Neural progenitor cell (in vitro differentiated cells): ENCODE measurements at regions not wholly inside any gene's neighbourhood (a gene's known extent, or its start where the extent isn't known, plus 50 kb on each side); places are given as distances from the start of the nearest gene placed in this dataset.

Experiments used
- EZH2 ChIP-seq: fragments of 200-600 bp; sonication (generic); IDR thresholded peaks from 2 replicates; pipeline ENCODE4 v1.6.1; 2017; ENCODE audit warnings: antibody characterized with exemption, mild to moderate bottlenecking, moderate library complexity
- TF ChIP-seq, protein P1 (sequence below): fragments of 200-600 bp; sonication (generic); IDR thresholded peaks from 2 replicates; pipeline ENCODE4 v1.5.1; 2017; ENCODE audit warnings: antibody characterized with exemption, mild to moderate bottlenecking

DNA sequence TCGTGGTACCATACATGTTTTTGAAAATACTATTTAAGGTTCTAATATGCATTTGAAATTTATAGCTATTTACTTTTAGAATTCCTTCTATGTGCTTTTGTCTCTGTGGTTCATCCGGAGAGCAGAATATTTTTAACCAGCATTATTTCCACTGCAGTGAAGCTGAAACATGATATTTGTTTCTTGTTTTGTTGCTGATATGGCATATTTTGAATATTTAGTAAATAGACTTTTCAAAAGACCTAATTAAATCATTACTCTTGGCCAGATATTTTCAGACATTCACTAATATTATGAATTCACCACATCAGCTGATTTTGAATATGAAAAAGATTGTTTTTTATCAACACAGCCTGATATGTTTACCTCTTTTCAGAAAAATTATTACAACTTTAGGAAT, 87.0 kb downstream of the FAT4 start:
- TF ChIP-seq, protein P1, sequence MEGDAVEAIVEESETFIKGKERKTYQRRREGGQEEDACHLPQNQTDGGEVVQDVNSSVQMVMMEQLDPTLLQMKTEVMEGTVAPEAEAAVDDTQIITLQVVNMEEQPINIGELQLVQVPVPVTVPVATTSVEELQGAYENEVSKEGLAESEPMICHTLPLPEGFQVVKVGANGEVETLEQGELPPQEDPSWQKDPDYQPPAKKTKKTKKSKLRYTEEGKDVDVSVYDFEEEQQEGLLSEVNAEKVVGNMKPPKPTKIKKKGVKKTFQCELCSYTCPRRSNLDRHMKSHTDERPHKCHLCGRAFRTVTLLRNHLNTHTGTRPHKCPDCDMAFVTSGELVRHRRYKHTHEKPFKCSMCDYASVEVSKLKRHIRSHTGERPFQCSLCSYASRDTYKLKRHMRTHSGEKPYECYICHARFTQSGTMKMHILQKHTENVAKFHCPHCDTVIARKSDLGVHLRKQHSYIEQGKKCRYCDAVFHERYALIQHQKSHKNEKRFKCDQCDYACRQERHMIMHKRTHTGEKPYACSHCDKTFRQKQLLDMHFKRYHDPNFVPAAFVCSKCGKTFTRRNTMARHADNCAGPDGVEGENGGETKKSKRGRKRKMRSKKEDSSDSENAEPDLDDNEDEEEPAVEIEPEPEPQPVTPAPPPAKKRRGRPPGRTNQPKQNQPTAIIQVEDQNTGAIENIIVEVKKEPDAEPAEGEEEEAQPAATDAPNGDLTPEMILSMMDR: no peak
- no peak for TF ChIP-seq EZH2
